Neural cell (in vitro differentiated cells): ENCODE measurements at regions not wholly inside any gene's neighbourhood (a gene's known extent, or its start where the extent isn't known, plus 50 kb on each side); places are given as distances from the start of the nearest gene placed in this dataset.

Experiments used
- CTCF ChIP-seq: fragments of 450-650 bp; IDR thresholded peaks from 2 replicates; pipeline ENCODE4 v1.5.1; 2014; ENCODE audit warnings: antibody characterized with exemption, mild to moderate bottlenecking, moderate library complexity; ENCODE audit not compliant: poor library complexity, severe bottlenecking
- EP300 ChIP-seq: fragments of 450-650 bp; conservative IDR thresholded peaks from 2 replicates; pipeline ENCODE4 v1.6.1; 2014; ENCODE audit warnings: antibody characterized with exemption, mild to moderate bottlenecking, moderate library complexity; ENCODE audit not compliant: poor library complexity, severe bottlenecking
- EZH2 ChIP-seq: fragments of 200-600, 300-800 bp; shearing (Covaris generic), sonication (generic); IDR thresholded peaks from 2 replicates; pipeline ENCODE4 v1.6.1; 2014; ENCODE audit warnings: antibody characterized with exemption, low read length, borderline replicate concordance, mild to moderate bottlenecking; ENCODE audit not compliant: insufficient read depth, poor library complexity, severe bottlenecking
- MXI1 ChIP-seq: fragments of 450-650 bp; conservative IDR thresholded peaks from 2 replicates; pipeline ENCODE4 v1.6.1; 2014; ENCODE audit warnings: antibody characterized with exemption, mild to moderate bottlenecking; ENCODE audit not compliant: poor library complexity, severe bottlenecking
- POLR2AphosphoS5 ChIP-seq: IDR thresholded peaks from 2 replicates; pipeline ENCODE4 v1.6.1; 2012
- RAD21 ChIP-seq: fragments of 450-650 bp; conservative IDR thresholded peaks from 2 replicates; pipeline ENCODE4 v1.6.1; 2014; ENCODE audit warnings: antibody characterized with exemption, mild to moderate bottlenecking, moderate library complexity
- REST ChIP-seq: IDR thresholded peaks from 2 replicates; pipeline ENCODE4 v1.6.1; 2012; ENCODE audit warnings: borderline replicate concordance
- SMC3 ChIP-seq: fragments of 450-650 bp; conservative IDR thresholded peaks from 2 replicates; pipeline ENCODE4 v1.6.1; 2014; ENCODE audit warnings: antibody characterized with exemption, mild to moderate bottlenecking, moderate library complexity; ENCODE audit not compliant: poor library complexity

- TF ChIP-seq CTCF: no peak
- no peak for TF ChIP-seq RAD21
- no peak for TF ChIP-seq POLR2AphosphoS5
- TF ChIP-seq REST: no peak
- TF ChIP-seq EP300: no peak
- no peak for TF ChIP-seq SMC3
- TF ChIP-seq EZH2: no peak
- TF ChIP-seq MXI1: no peak
Observed at GRCh38 chr7:89661876-89662275, 492.4 kb upstream of the STEAP1 start.
